Psoas muscle (tissue), 7 donors: ENCODE measurements at regions not wholly inside any gene's neighbourhood (a gene's known extent, or its start where the extent isn't known, plus 50 kb on each side); places are given as distances from the start of the nearest gene placed in this dataset.

ENCODE experiments used
- ATAC-seq, 4 donors: fragments of 200-7000 bp; cut with Tn5 transposase; one replicate each; pipeline ENCODE4 v1.9.1; 2020; ENCODE audit warnings: moderate library complexity in 3 of 4, mild to moderate bottlenecking in 2 of 4
- DNase-seq, 2 donors: peaks; one replicate each; pipeline ENCODE4 v3.0.0-alpha.2; 2020
- H3K27ac ChIP-seq: fragments of 200-600 bp; one replicate; pipeline ENCODE4 v1.8.0; 2022
- H3K27me3 ChIP-seq, 3 donors: fragments of 200-600 bp in 1 of 3; one replicate each; pipeline versions ENCODE4 v1.6.1 to v1.8.0; 2013 to 2022; ENCODE audit warnings: low read length in 2 of 3, mild to moderate bottlenecking in 2 of 3, moderate library complexity in 1 of 3; ENCODE audit not compliant: insufficient read depth in 3 of 3
- H3K36me3 ChIP-seq, 2 donors: fragments of 200-600 bp in 1 of 2; one replicate each; pipeline versions ENCODE4 v1.6.1 to v1.8.0; 2013 to 2022; ENCODE audit warnings: low read depth in 1 of 2, mild to moderate bottlenecking in 1 of 2, moderate library complexity in 1 of 2; ENCODE audit not compliant: insufficient read depth in 1 of 2
- H3K4me1 ChIP-seq: fragments of 200-600 bp; one replicate; pipeline ENCODE4 v1.8.0; 2022
- H3K4me3 ChIP-seq: fragments of 200-600 bp; one replicate; pipeline ENCODE4 v1.8.0; 2022; ENCODE audit warnings: mild to moderate bottlenecking
- H3K9me3 ChIP-seq: fragments of 200-600 bp; one replicate; pipeline ENCODE4 v1.8.0; 2022
- WGBS, 3 donors: extraction: QIAGEN DNeasy Blood & Tissue Kit; methylation state at CpG; one replicate each; pipeline versions ENCODE4 v1.1.6 to v1.1.7; 2013; 5-methylcytosine and 5-hydroxymethylcytosine counted together
- intact Hi-C, 2 donors: fragments of 100-400 bp; cut with DNase I; formaldehyde crosslinking; loops; one replicate each; pipeline versions ENCODE4 v1.11.0 to v1.14.2; 2022
- TF ChIP-seq, protein P1 (sequence below): fragments of 200-600 bp; IDR thresholded peaks from one replicate; pipeline ENCODE4 v1.8.0; 2022; ENCODE audit warnings: antibody characterized with exemption
- donor health status: healthy with polysubstance abuse.
- donor health status: DM: no; HTN: no; CAD: no; lungs with moderate emphysema.
- donor health status: Bipolar disorder and iron deficiency.
- donor health status: healthy.
- donor health status: DM: yes; HTN: yes; CAD: no.
- donor health status: DM: no; HTN: no; CAD: no.
- donor health status: DM: yes; HTN: yes; CAD: no.

DNA sequence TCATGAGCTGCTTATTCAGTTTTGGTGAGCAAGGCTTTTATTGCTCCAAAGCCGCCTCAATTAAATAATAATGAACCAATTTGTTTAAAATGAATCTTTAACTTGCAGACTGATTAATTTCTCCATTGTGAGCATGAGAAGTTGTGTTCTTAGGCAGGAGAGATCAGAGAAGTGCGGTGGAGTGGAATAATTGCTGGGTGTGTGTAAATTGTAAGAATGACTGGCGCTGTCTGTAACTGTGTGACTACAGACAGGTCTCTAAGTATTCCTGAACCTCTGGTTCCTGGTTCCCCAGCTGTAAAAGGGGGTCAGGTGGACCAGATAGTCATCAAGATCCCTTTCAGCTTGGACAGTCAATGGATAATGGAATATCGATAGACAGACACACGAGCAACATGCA, 98.0 kb upstream of the EFEMP1 start:
- DNase-seq: no peak
- Histone ChIP-seq H3K9me3 (no peaks in the 10 kb centered on the region), H3K27ac (no peak overlapping the region), H3K36me3 (no peaks in the 10 kb centered on the region), H3K4me1 (no peaks in the 10 kb centered on the region), H3K27me3 (no peaks in the 10 kb centered on the region), H3K4me3 (no peak overlapping the region)
- WGBS, 3 donors: 93 to 97% (median 93%) methylated on average over 5 of the region's 5 CpGs
- ATAC-seq: no peak
- intact Hi-C loops: no loop called here
- TF ChIP-seq, protein P1, sequence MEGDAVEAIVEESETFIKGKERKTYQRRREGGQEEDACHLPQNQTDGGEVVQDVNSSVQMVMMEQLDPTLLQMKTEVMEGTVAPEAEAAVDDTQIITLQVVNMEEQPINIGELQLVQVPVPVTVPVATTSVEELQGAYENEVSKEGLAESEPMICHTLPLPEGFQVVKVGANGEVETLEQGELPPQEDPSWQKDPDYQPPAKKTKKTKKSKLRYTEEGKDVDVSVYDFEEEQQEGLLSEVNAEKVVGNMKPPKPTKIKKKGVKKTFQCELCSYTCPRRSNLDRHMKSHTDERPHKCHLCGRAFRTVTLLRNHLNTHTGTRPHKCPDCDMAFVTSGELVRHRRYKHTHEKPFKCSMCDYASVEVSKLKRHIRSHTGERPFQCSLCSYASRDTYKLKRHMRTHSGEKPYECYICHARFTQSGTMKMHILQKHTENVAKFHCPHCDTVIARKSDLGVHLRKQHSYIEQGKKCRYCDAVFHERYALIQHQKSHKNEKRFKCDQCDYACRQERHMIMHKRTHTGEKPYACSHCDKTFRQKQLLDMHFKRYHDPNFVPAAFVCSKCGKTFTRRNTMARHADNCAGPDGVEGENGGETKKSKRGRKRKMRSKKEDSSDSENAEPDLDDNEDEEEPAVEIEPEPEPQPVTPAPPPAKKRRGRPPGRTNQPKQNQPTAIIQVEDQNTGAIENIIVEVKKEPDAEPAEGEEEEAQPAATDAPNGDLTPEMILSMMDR: no peak

DNA sequence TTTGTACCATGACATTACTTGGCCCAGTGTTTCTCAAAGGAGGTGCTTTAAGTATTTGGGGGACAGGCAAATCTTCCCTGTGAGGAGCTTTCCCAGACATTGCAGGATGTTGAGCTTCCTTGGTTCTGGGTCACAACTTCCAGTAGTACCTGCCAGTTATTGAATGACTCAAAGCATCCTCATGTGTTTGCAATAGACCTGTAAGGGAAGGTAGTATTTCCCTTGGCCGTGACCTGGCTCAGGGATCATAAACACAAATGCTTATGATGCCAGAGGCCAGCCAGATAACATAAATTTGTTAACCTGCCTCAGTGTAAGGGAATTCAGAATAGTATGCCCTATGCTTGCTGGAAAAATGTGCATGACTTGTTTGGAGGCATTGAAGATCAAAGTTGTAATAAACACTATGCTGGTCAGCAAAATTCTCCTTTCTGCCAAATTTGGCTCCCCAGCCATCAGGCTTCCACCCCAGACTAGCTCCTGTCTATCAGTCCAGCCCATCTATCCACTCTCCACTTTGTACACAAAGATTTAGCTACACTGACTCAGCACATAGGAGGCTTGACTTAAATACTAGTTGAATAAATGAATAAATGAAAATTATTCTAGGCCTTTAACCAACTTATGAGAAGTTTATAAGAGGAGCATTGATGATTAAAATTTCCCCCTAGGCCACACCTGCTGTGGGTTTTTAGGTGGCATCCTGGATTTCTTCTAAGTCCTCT, 102.0 kb upstream of the EFEMP1 start:
- Histone ChIP-seq H3K36me3 (no peaks in the 10 kb centered on the region), H3K4me1 (no peaks in the 10 kb centered on the region), H3K9me3 (no peaks in the 10 kb centered on the region), H3K27me3 (no peaks in the 10 kb centered on the region), H3K4me3 (no peak overlapping the region), H3K27ac (no peak overlapping the region)
- DNase-seq: no peak
- ATAC-seq: no peak
- TF ChIP-seq, protein P1: no peak
- WGBS, 3 donors: 27 to 50% (median 47%) methylated on average over 1 of the region's 1 CpG
- intact Hi-C loops: no loop called here

DNA sequence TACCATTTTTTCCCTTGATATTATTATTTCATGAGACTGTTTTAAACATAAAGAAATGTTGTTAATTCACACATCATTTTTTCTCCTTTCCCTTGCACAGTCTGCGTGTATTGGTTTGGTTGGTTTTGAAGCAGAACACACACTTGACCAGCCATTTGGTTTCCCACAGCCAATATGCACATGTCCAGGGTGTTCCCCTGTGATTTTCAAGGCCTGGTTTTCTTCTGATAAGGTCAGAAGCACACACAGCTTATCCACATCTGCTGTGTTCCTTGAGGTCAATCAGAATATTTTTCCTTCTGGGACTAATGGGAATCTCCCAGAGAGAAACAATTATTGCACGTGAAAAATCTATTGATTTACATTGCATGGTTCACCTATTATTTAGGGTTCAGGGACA, 103.2 kb upstream of the EFEMP1 start:
- H3K9me3 ChIP-seq: no peaks in the 10 kb centered on the region
- DNase-seq: no peak
- intact Hi-C loops: no loop called here
- no peaks in the 10 kb centered on the region for H3K27me3 ChIP-seq
- WGBS, 3 donors: 85 to 91% (median 89%) methylated on average over 2 of the region's 2 CpGs
- H3K4me1 ChIP-seq: no peaks in the 10 kb centered on the region
- H3K36me3 ChIP-seq: no peaks in the 10 kb centered on the region
- no peak overlapping the region for H3K4me3 ChIP-seq
- no peak overlapping the region for H3K27ac ChIP-seq
- TF ChIP-seq, protein P1: no peak
- ATAC-seq: no peak

DNA sequence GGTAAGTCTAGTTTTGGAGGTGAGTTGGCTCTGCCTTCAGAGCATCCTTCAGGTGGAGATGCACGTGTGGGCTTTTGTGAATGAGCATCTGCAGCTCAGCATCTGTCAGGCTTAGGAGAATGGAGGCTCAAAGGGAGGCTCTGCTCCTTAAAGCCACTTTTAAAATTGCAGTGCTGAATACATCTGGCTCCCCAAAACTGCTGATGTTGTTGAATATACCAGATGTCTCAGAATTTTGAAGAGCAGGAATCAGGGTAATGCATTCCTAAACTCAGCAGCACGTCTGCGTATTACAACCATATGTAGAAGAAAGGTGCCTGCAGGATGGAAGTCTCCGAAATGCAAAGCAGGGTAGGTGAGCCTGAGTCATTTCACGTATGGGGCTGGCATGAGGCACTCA, 106.5 kb upstream of the EFEMP1 start:
- no peak for DNase-seq
- Histone ChIP-seq H3K4me1 (no peaks in the 10 kb centered on the region), H3K9me3 (no peaks in the 10 kb centered on the region), H3K4me3 (no peak overlapping the region), H3K27ac (no peak overlapping the region), H3K27me3 (no peaks in the 10 kb centered on the region), H3K36me3 (no peaks in the 10 kb centered on the region)
- 68 to 80% (median 74%) methylated on average over 5 of the region's 5 CpGs for WGBS, 3 donors
- no peak for ATAC-seq
- TF ChIP-seq, protein P1: no peak
- intact Hi-C loops: no loop called here

DNA sequence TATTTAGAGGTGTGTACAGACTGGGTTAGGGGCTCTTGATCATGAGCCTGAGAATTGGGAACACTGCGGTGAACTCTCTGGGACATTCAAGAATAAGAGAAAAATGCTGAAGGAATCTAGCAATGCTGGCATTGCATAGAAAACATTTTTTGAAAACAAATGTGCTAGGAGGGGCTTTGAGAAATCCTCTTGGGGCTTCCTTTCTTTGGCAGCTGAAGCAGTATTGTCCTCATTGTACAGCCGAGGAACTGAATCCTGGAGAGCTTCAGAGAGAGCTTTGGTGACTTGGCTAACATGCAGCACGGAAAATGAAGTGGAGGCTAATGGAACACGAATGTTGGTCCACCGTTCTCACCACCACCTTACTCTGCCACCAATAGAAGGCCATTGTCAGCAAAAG, 107.3 kb upstream of the EFEMP1 start:
- H3K27ac ChIP-seq: no peak overlapping the region
- no peak for ATAC-seq

More for the DNA sequence above, 107.3 kb upstream of the EFEMP1 start:
- Histone ChIP-seq H3K4me3 (no peak overlapping the region), H3K9me3 (no peaks in the 10 kb centered on the region), H3K27me3 (no peaks in the 10 kb centered on the region), H3K36me3 (no peaks in the 10 kb centered on the region), H3K4me1 (no peaks in the 10 kb centered on the region)
- WGBS, 3 donors: 17 to 30% (median 24%) methylated on average over 5 of the region's 5 CpGs
- no peak for DNase-seq
- intact Hi-C loops: no loop called here
- TF ChIP-seq, protein P1: no peak
